Hepatocyte (in vitro differentiated cells): ENCODE measurements at regions not wholly inside any gene's neighbourhood (a gene's known extent, or its start where the extent isn't known, plus 50 kb on each side); places are given as distances from the start of the nearest gene placed in this dataset.

Source experiments
- EZH2 ChIP-seq: fragments of 200-600 bp; sonication (generic); IDR thresholded peaks from 2 replicates; pipeline ENCODE4 v1.6.1; 2016; ENCODE audit warnings: antibody characterized with exemption, mild to moderate bottlenecking, borderline replicate concordance
- EZH2phosphoT487 ChIP-seq: fragments of 200-600 bp; sonication (generic); IDR thresholded peaks from one replicate; pipeline ENCODE4 v1.6.1; 2018; ENCODE audit warnings: antibody characterized with exemption, mild to moderate bottlenecking, low read depth, moderate library complexity; ENCODE audit not compliant: unreplicated experiment, severe bottlenecking
- TF ChIP-seq, protein P1 (sequence below): fragments of 200-600 bp; sonication (generic); IDR thresholded peaks from 2 replicates; pipeline ENCODE4 v1.5.1; 2016; ENCODE audit warnings: antibody characterized with exemption, mild to moderate bottlenecking; ENCODE audit not compliant: poor library complexity

DNA sequence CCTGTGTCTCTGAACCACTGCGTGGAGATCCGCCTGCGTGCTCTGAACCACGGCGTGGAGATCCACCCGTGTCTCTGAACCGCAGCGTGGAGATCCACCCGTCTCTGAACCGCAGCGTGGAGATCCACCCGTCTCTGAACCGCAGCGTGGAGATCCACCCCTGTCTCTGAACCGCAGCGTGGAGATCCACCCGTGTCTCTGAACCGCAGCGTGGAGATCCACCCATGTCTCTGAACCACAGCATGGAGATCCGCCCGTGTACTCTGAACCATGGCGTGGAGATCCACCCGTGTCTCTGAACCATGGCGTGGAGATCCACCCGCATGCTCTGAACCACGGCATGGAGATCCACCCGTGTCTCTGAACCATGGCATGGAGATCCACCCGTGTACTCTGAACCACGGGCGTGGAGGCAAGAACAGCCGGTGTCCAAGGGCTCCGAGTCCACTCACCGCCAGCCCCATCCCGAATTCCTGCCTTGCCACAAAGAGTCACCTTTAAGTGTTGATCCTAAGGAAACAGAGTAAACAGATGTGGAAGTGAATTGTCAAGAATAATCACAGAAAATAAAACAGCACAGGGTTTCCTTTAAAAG lies 659.4 kb downstream of the BRD1 start:
- TF ChIP-seq, protein P1, sequence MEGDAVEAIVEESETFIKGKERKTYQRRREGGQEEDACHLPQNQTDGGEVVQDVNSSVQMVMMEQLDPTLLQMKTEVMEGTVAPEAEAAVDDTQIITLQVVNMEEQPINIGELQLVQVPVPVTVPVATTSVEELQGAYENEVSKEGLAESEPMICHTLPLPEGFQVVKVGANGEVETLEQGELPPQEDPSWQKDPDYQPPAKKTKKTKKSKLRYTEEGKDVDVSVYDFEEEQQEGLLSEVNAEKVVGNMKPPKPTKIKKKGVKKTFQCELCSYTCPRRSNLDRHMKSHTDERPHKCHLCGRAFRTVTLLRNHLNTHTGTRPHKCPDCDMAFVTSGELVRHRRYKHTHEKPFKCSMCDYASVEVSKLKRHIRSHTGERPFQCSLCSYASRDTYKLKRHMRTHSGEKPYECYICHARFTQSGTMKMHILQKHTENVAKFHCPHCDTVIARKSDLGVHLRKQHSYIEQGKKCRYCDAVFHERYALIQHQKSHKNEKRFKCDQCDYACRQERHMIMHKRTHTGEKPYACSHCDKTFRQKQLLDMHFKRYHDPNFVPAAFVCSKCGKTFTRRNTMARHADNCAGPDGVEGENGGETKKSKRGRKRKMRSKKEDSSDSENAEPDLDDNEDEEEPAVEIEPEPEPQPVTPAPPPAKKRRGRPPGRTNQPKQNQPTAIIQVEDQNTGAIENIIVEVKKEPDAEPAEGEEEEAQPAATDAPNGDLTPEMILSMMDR = no peak
- TF ChIP-seq EZH2 = no peak
- TF ChIP-seq EZH2phosphoT487 = no peak
